Tibial artery (tissue), 4 donors: ENCODE measurements at regions not wholly inside any gene's neighbourhood (a gene's known extent, or its start where the extent isn't known, plus 50 kb on each side); places are given as distances from the start of the nearest gene placed in this dataset.

ENCODE experiments used
- DNase-seq, 2 donors: peaks; one replicate each; pipeline ENCODE4 v3.0.0-alpha.2; 2019
- H3K27ac ChIP-seq, 2 donors: fragments of 200-600 bp; sonication (generic) in 1 of 2; 1 replicate in 1 of 2; 2 replicates in 1 of 2; pipeline ENCODE4 v1.5.1; 2018 to 2019; ENCODE audit warnings: mild to moderate bottlenecking in 1 of 2
- H3K27me3 ChIP-seq, 2 donors: fragments of 200-600 bp; sonication (generic) in 1 of 2; one replicate each; pipeline versions ENCODE4 v1.5.1 to v1.6.0; 2016 to 2019
- H3K36me3 ChIP-seq, 3 donors: fragments of 200-600 bp; sonication (generic) in 2 of 3; one replicate each; pipeline ENCODE4 v1.5.1; 2016 to 2019; ENCODE audit warnings: mild to moderate bottlenecking in 2 of 3
- H3K4me1 ChIP-seq, 4 donors: fragments of 200-600 bp; sonication (generic) in 2 of 4; 1 replicate in 3 of 4; 2 replicates in 1 of 4; pipeline ENCODE4 v1.5.1; 2016 to 2019
- H3K4me3 ChIP-seq, 2 donors: fragments of 200-600 bp; sonication (generic) in 1 of 2; 1 replicate in 1 of 2; 2 replicates in 1 of 2; pipeline ENCODE4 v1.5.1; 2018 to 2019; ENCODE audit warnings: mild to moderate bottlenecking in 2 of 2
- H3K9me3 ChIP-seq, 3 donors: fragments of 200-600 bp; sonication (generic) in 1 of 3; one replicate each; pipeline ENCODE4 v1.5.1; 2016 to 2019
- intact Hi-C: fragments of 100-400 bp; cut with DNase I; formaldehyde crosslinking; loops from one replicate; pipeline ENCODE4 v1.15.0; 2023; ENCODE audit warnings: low total_unique reads
- TF ChIP-seq, protein P1 (sequence below), 2 experiments: fragments of 200-600 bp in 1 of 2; fragments of 450-650 bp in 1 of 2; IDR thresholded peaks; one replicate each; pipeline ENCODE4 v1.5.1; 2017 to 2019; ENCODE audit warnings: antibody characterized with exemption in 2 of 2, mild to moderate bottlenecking in 1 of 2, moderate library complexity in 1 of 2

DNA sequence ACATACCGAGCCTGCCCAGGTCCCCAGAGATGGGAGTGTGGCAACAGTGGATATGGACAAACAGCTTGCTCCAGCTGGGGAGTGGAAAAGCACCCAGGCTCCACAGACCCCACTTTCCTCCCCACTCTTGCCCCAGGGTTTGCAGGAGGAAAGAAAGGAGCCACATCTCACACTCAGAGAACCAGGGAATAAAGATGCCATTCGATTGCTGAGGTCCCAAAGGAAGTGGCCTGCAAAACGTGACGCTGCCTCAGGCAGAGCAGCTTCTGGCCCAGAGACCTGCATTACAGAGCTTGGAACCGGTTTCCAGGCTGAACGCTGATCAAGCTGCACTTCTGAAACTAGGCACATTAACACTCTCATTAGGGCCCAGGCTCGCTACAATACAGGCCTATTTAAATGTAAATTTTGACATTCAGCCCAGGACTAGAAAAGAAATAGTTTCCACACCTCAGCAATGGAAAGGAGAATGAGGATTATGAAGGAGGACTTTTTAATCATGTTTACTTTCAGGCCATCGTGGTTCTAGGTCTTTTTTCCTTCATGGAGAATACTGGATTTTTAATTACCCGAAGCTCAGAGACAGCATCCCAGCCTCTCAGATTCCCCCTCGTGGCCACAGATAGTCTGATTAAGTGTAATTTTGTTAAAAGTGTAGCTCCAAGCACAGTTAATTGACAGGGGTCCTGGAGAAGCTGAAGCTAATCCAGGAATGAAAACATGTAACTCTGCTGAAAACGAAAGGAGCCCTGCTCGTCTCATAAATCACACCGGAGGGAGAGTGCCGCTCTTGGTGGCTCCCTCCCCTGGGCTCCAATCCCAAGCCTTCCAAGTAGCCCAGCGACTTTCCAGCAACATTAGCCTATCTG, 221.3 kb upstream of the RAB6C start:
- TF ChIP-seq, protein P1, sequence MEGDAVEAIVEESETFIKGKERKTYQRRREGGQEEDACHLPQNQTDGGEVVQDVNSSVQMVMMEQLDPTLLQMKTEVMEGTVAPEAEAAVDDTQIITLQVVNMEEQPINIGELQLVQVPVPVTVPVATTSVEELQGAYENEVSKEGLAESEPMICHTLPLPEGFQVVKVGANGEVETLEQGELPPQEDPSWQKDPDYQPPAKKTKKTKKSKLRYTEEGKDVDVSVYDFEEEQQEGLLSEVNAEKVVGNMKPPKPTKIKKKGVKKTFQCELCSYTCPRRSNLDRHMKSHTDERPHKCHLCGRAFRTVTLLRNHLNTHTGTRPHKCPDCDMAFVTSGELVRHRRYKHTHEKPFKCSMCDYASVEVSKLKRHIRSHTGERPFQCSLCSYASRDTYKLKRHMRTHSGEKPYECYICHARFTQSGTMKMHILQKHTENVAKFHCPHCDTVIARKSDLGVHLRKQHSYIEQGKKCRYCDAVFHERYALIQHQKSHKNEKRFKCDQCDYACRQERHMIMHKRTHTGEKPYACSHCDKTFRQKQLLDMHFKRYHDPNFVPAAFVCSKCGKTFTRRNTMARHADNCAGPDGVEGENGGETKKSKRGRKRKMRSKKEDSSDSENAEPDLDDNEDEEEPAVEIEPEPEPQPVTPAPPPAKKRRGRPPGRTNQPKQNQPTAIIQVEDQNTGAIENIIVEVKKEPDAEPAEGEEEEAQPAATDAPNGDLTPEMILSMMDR (IDR thresholded peaks at IDR 0.05): no peak
- intact Hi-C loops: no loop called here
- no peak overlapping the region for H3K27ac ChIP-seq
- H3K9me3 ChIP-seq: no peaks in the 10 kb centered on the region
- peak in 1 of 2 donors; percentile 32 for DNase-seq
- peaks cover 0 to 10% (median 3%) of the 10 kb centered on the region in 4 donors for H3K4me1 ChIP-seq
- no peaks in the 10 kb centered on the region for H3K27me3 ChIP-seq
- no peaks in the 10 kb centered on the region for H3K36me3 ChIP-seq
- peak overlapping the region; percentile 39 to 43 for H3K4me3 ChIP-seq

DNA sequence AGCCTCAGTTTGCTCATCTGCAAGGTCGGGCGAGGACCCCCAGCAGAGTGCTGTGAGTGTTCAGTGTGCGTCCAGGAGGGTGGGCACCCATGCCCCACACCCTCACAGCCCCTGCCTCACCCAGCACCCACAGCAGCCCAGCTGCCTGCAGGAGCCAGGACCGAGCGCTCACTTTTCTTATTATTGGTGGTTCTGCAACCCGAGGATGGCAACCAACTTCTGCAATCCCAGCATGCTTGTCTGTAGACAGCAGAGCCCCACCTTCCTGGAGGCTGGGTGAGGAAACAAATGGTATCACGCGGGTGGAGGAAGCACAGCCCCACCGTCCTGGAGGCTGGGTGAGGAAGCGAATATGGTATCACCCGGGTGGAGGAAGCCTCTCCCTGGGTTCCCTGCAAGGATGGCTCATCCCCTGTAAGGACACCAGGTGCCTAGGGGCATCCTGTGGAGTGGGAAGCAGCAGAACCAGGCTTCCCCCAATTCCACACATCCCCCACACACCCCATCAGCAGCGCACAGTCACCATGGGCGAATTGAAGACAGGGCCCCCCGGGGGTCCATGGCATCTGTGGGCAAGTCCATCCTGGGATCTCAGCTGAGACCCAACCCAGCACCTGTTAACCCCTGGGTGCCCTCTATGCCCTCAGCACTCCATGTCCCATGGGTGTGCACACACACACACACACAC, 220.5 kb upstream of the RAB6C start:
- no peaks in the 10 kb centered on the region for H3K36me3 ChIP-seq
- peak overlapping the region; percentile 39 to 43 for H3K4me3 ChIP-seq
- H3K4me1 ChIP-seq: peaks cover 0 to 10% (median 3%) of the 10 kb centered on the region in 4 donors
- TF ChIP-seq, protein P1 (IDR thresholded peaks at IDR 0.05): no peak
- intact Hi-C loops: no loop called here
- no peaks in the 10 kb centered on the region for H3K27me3 ChIP-seq
- peak; percentile 64 to 71 for DNase-seq
- H3K27ac ChIP-seq: no peak overlapping the region
- H3K9me3 ChIP-seq: no peaks in the 10 kb centered on the region

DNA sequence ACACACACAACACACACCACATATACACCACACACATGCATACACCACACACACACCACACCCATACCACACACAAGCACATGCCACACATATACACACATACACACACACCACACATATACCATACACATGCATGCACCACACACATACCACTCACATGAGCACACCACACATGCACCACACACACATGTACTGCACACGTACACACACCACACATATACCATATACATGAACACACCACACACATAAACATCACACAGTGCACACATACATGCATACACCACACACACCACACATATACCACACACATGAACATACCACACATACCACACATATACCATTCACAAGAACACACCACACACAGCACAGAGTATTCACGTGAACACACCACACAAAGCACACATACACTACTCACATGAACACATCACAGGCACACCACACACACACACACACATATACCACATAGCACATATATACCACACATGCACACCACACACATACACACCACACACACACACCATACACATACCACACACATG, 219.9 kb upstream of the RAB6C start:
- no peak for DNase-seq
- TF ChIP-seq, protein P1 (IDR thresholded peaks at IDR 0.05): no peak
- H3K4me3 ChIP-seq: no peak overlapping the region
- no peaks in the 10 kb centered on the region for H3K27me3 ChIP-seq
- peaks cover 0 to 10% (median 3%) of the 10 kb centered on the region in 4 donors for H3K4me1 ChIP-seq
- H3K36me3 ChIP-seq: no peaks in the 10 kb centered on the region
- H3K9me3 ChIP-seq: no peaks in the 10 kb centered on the region
- H3K27ac ChIP-seq: no peak overlapping the region
- intact Hi-C loops: no loop called here

DNA sequence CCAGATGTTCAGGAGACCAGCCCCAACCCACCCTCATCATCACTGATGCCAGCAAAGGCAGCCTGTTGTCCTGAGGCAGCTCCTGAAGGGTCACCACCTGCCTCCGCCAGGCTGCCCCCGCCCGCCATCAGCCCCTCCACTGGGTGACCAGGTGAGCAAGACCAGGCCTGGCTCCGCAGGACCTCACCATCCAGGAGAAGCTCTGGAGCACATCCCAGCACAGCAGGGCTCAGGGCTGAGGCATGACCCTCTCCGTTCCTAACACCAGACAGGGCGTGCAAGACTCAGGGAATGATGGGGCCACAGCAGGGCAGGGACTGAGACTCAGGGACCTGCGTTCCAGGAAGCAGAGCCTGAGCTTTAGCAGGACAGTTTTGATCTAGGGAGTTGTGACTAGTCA, 218.8 kb upstream of the RAB6C start:
- DNase-seq: no peak
- peaks cover 0 to 9% of the 10 kb centered on the region in 2 donors for H3K27me3 ChIP-seq
- H3K36me3 ChIP-seq: no peaks in the 10 kb centered on the region
- intact Hi-C loops: no loop called here
- H3K4me1 ChIP-seq: peaks cover 0 to 10% (median 3%) of the 10 kb centered on the region in 4 donors
- no peak overlapping the region for H3K4me3 ChIP-seq
- TF ChIP-seq, protein P1 (IDR thresholded peaks at IDR 0.05): no peak
- H3K9me3 ChIP-seq: no peaks in the 10 kb centered on the region
- no peak overlapping the region for H3K27ac ChIP-seq

DNA sequence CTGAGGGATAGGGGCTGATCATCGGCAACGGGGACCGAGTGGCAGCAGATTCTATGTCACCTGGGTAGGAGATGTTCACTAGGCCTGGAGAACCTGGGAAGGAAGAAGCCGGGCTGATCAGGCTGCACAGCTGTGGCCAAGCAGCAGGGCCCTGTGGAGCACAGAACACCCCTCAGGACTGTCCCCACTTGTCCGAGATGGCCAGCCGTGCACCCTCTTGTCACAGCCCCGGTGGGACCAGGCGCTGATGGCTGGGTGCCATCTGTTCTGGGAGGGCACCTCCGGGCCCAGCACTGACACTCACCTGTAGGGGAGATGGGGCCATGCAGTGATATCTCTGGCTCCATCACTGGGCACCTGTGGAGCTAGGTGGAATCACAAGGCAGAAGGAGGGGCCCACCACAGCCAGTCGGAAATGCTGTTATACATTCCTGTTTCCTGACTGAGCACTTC, 217.9 kb upstream of the RAB6C start:
- intact Hi-C loops: no loop called here
- no peak for DNase-seq
- Histone ChIP-seq H3K4me1 (peaks cover 0 to 10% (median 3%) of the 10 kb centered on the region in 4 donors), H3K36me3 (no peaks in the 10 kb centered on the region), H3K27me3 (peaks cover 0 to 17% of the 10 kb centered on the region in 2 donors), H3K9me3 (no peaks in the 10 kb centered on the region), H3K27ac (no peak overlapping the region), H3K4me3 (no peak overlapping the region)
- TF ChIP-seq, protein P1 (IDR thresholded peaks at IDR 0.05): no peak
